ENCODE measurements at regions not wholly inside any gene's neighbourhood (a gene's known extent, or its start where the extent isn't known, plus 50 kb on each side); places are given as distances from the start of the nearest gene placed in this dataset.

- DNase-seq = no peak
- Histone ChIP-seq H3K9me3 (ENCODE audit: severe bottlenecking) (no peaks in the 10 kb centered on the region), H3K36me3 (no peaks in the 10 kb centered on the region), H3K27ac (no peak overlapping the region), H3K4me3 (ENCODE audit: low read depth, low read length) (no peak overlapping the region), H3K27me3 (ENCODE audit: insufficient read depth, low read depth, severe bottlenecking) (no peaks in the 10 kb centered on the region)
- TF ChIP-seq CTCF (IDR thresholded peaks at IDR 0.05; ENCODE audit: low read depth, low read length) = no peak
These were observed 1670.6 kb upstream of the PCDH20 start for GRCh38 chr13:63086286-63086685.

GRCh38 chr13:63085851-63086250 is 1670.2 kb upstream of the PCDH20 start:
- no peak for DNase-seq
- no peaks in the 10 kb centered on the region for H3K36me3 ChIP-seq
- no peak overlapping the region for H3K27ac ChIP-seq
- H3K4me3 ChIP-seq (ENCODE audit: low read depth, low read length) = no peak overlapping the region
- no peaks in the 10 kb centered on the region for H3K9me3 ChIP-seq (ENCODE audit: severe bottlenecking)
- no peak for TF ChIP-seq CTCF (IDR thresholded peaks at IDR 0.05; ENCODE audit: low read depth, low read length)
- H3K27me3 ChIP-seq (ENCODE audit: insufficient read depth, low read depth, severe bottlenecking) = no peaks in the 10 kb centered on the region

- Histone ChIP-seq H3K4me3 (ENCODE audit: low read depth, low read length) (no peak overlapping the region), H3K27me3 (ENCODE audit: insufficient read depth, low read depth, severe bottlenecking) (no peaks in the 10 kb centered on the region), H3K9me3 (ENCODE audit: severe bottlenecking) (no peaks in the 10 kb centered on the region), H3K36me3 (no peaks in the 10 kb centered on the region), H3K27ac (no peak overlapping the region)
- no peak for DNase-seq
- TF ChIP-seq CTCF (IDR thresholded peaks at IDR 0.05; ENCODE audit: low read depth, low read length) = no peak
These were observed 1665.9 kb upstream of the PCDH20 start for GRCh38 chr13:63081400-63082014.

- Histone ChIP-seq H3K9me3 (ENCODE audit: severe bottlenecking) (no peaks in the 10 kb centered on the region), H3K4me3 (ENCODE audit: low read depth, low read length) (no peak overlapping the region), H3K27me3 (ENCODE audit: insufficient read depth, low read depth, severe bottlenecking) (no peaks in the 10 kb centered on the region), H3K27ac (no peak overlapping the region), H3K36me3 (no peaks in the 10 kb centered on the region)
- no peak for DNase-seq
- no peak for TF ChIP-seq CTCF (IDR thresholded peaks at IDR 0.05; ENCODE audit: low read depth, low read length)
These were observed 1659.5 kb upstream of the PCDH20 start for GRCh38 chr13:63075126-63075525.

GRCh38 chr13:63050287-63050686 is 1634.6 kb upstream of the PCDH20 start:
- H3K4me3 ChIP-seq (ENCODE audit: low read depth, low read length) = no peak overlapping the region
- H3K27me3 ChIP-seq (ENCODE audit: insufficient read depth, low read depth, severe bottlenecking) = no peaks in the 10 kb centered on the region
- no peak overlapping the region for H3K27ac ChIP-seq
- no peak for DNase-seq
- H3K9me3 ChIP-seq (ENCODE audit: severe bottlenecking) = no peaks in the 10 kb centered on the region
- TF ChIP-seq CTCF (IDR thresholded peaks at IDR 0.05; ENCODE audit: low read depth, low read length) = no peak
- H3K36me3 ChIP-seq = no peaks in the 10 kb centered on the region

- Histone ChIP-seq H3K27me3 (ENCODE audit: insufficient read depth, low read depth, severe bottlenecking) (no peaks in the 10 kb centered on the region), H3K4me3 (ENCODE audit: low read depth, low read length) (no peak overlapping the region), H3K36me3 (no peaks in the 10 kb centered on the region), H3K9me3 (ENCODE audit: severe bottlenecking) (no peaks in the 10 kb centered on the region), H3K27ac (no peak overlapping the region)
- DNase-seq = no peak
- 0 out of 2 replicates have a peak, but pooled peaks have one; percentile 5 for TF ChIP-seq CTCF (IDR thresholded peaks at IDR 0.05; ENCODE audit: low read depth, low read length)
These were observed 1633.0 kb upstream of the PCDH20 start for GRCh38 chr13:63048653-63049052.
